PC-3 (cell line): ENCODE measurements at regions not wholly inside any gene's neighbourhood (a gene's known extent, or its start where the extent isn't known, plus 50 kb on each side); places are given as distances from the start of the nearest gene placed in this dataset.

Experiments
- ATAC-seq: fragments of 200-7000 bp; cut with Tn5 transposase; 2 replicates; pipeline ENCODE4 v1.9.1; 2020; ENCODE audit warnings: mild to moderate bottlenecking, moderate library complexity
- BruUV-seq: library from RNA; stranded (reverse); fragments of 400-500 nt; replicated peaks from 2 replicates; lab custom pipeline; 2021; lab: Mats Ljungman, UMichigan
- CTCF ChIA-PET: fragments of 300-600 bp; sonication (Branson Sonifier 250); formaldehyde crosslinking; loops from one replicate; lab custom pipeline; 2022; ENCODE audit warnings: antibody characterized with exemption; lab: Charles Lee
- POLR2A ChIA-PET: fragments of 300-600 bp; sonication (Branson Sonifier 250); formaldehyde crosslinking; loops from one replicate; lab custom pipeline; 2022; ENCODE audit warnings: antibody characterized with exemption; ENCODE audit not compliant: unreplicated experiment; lab: Charles Lee
- DNase-seq: peaks from one replicate; pipeline ENCODE4 v3.0.0-alpha.2; 2015
- H2AFZ ChIP-seq: fragments of 300-600 bp; sonication (generic); 2 replicates; pipeline ENCODE4 v1.6.0; 2016; ENCODE audit warnings: antibody characterized with exemption, low read length
- H3F3A ChIP-seq: fragments of 300-600 bp; sonication (generic); one replicate; pipeline ENCODE4 v1.6.0; 2017; ENCODE audit warnings: antibody characterized with exemption, low read length, control low read depth, mild to moderate bottlenecking; ENCODE audit not compliant: unreplicated experiment
- H3K27ac ChIP-seq: fragments of 300-600 bp; sonication (generic); 2 replicates; pipeline ENCODE4 v1.5.1; 2016; ENCODE audit warnings: mild to moderate bottlenecking, low read length
- H3K27me3 ChIP-seq: fragments of 300-600 bp; sonication (generic); 2 replicates; pipeline ENCODE4 v1.6.1; 2016; ENCODE audit warnings: low read length, mixed read lengths
- H3K36me3 ChIP-seq: fragments of 300-600 bp; sonication (generic); 2 replicates; pipeline ENCODE4 v1.6.1; 2016; ENCODE audit warnings: low read depth, mixed run types, low read length, mixed read lengths
- H3K4me1 ChIP-seq: fragments of 300-600 bp; sonication (generic); 2 replicates; pipeline ENCODE4 v1.5.1; 2016; ENCODE audit warnings: low read length; ENCODE audit not compliant: insufficient read depth
- H3K4me2 ChIP-seq: fragments of 300-600 bp; sonication (generic); 2 replicates; pipeline ENCODE4 v1.6.0; 2016; ENCODE audit warnings: low read length
- H3K4me3 ChIP-seq: fragments of 300-600 bp; sonication (generic); 2 replicates; pipeline ENCODE4 v1.5.1; 2016; ENCODE audit warnings: mild to moderate bottlenecking, low read length, mixed read lengths
- H3K79me2 ChIP-seq: fragments of 300-600 bp; sonication (generic); 2 replicates; pipeline ENCODE4 v1.6.1; 2017; ENCODE audit warnings: low read length, mixed read lengths
- H3K9ac ChIP-seq: fragments of 300-600 bp; sonication (generic); 2 replicates; pipeline ENCODE4 v1.6.0; 2016; ENCODE audit warnings: mild to moderate bottlenecking, low read length
- H3K9me2 ChIP-seq: fragments of 300-600 bp; sonication (generic); replicated peaks from 2 replicates; pipeline ENCODE4 v1.6.1; 2016; ENCODE audit warnings: mixed run types, low read length, mixed read lengths
- H3K9me3 ChIP-seq: fragments of 300-600 bp; sonication (generic); 2 replicates; pipeline ENCODE4 v1.6.1; 2016; ENCODE audit warnings: low read length, mixed read lengths
- H4K20me1 ChIP-seq: fragments of 300-600 bp; sonication (generic); 2 replicates; pipeline ENCODE4 v1.6.1; 2016; ENCODE audit warnings: low read length, mixed read lengths
- CTCF ChIP-seq: fragments of 300-600 bp; sonication (generic); conservative IDR thresholded peaks from 2 replicates; pipeline ENCODE4 v1.5.1; 2017; ENCODE audit warnings: antibody characterized with exemption, low read depth, mild to moderate bottlenecking, low read length
- EZH2 ChIP-seq: fragments of 300-600 bp; sonication (generic); IDR thresholded peaks from one replicate; pipeline ENCODE4 v1.6.1; 2017; ENCODE audit warnings: antibody characterized with exemption, mild to moderate bottlenecking, low read length; ENCODE audit not compliant: unreplicated experiment
- EZH2phosphoT487 ChIP-seq: fragments of 300-600 bp; sonication (generic); IDR thresholded peaks from 2 replicates; pipeline ENCODE4 v1.6.1; 2018; ENCODE audit warnings: mild to moderate bottlenecking, antibody characterized with exemption, low read length, borderline replicate concordance
- intact Hi-C: fragments of 100-400 bp; cut with micrococcal nuclease; formaldehyde crosslinking; loops from 2 replicates; pipeline ENCODE4 v1.9.0; 2023

DNA sequence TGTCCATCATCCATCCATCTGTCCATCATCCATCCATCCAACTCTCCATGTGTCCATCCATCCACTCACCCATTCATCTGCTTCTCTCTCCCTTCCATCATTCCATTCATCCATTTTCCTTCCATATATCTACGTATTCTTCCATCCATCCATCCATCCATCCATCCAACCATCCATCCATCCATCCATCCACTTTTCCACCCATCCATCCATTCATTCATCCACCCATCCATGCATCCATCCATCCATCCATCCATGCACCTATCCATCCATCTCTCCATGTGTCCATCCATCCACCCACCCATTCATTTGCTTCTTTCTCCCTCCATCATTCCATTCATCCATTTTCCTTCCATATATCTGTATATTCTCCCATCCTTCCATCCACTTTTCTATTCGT lies 214.0 kb upstream of the RTL1 start:
- ChIA-PET CTCF (no interaction called here), POLR2A (no interaction called here)
- no peak overlapping the region for H3K27ac ChIP-seq
- no peak overlapping the region for H3K4me3 ChIP-seq
- no peaks in the 10 kb centered on the region for H3K36me3 ChIP-seq
- H3K79me2 ChIP-seq, result no peaks in the 10 kb centered on the region
- H3K4me1 ChIP-seq, result no peaks in the 10 kb centered on the region
- H3K9ac ChIP-seq, result no peak overlapping the region
- no peak overlapping the region for H3K4me2 ChIP-seq
- no peak overlapping the region for H2AFZ ChIP-seq
- no peak for DNase-seq
- no peak for TF ChIP-seq EZH2
- TF ChIP-seq CTCF, result no peak
- no peak for TF ChIP-seq EZH2phosphoT487
- ATAC-seq, result no peak
- H3F3A ChIP-seq, result no peaks in the 10 kb centered on the region
- H3K27me3 ChIP-seq, result no peaks in the 10 kb centered on the region
- no peaks in the 10 kb centered on the region for H3K9me3 ChIP-seq
- no peaks in the 10 kb centered on the region for H4K20me1 ChIP-seq
- H3K9me2 ChIP-seq, result no peaks in the 10 kb centered on the region
- intact Hi-C loops, result no loop called here
- no TSS peak for BruUV-seq

- Histone ChIP-seq H3K4me3 (no peak overlapping the region), H3K4me1 (no peaks in the 10 kb centered on the region), H3K9me3 (no peaks in the 10 kb centered on the region), H2AFZ (no peak overlapping the region), H3K79me2 (no peaks in the 10 kb centered on the region), H3K36me3 (no peaks in the 10 kb centered on the region), H3F3A (no peaks in the 10 kb centered on the region), H3K9ac (no peak overlapping the region), H3K9me2 (no peaks in the 10 kb centered on the region), H3K27ac (no peak overlapping the region), H3K27me3 (no peaks in the 10 kb centered on the region), H4K20me1 (no peaks in the 10 kb centered on the region), H3K4me2 (no peak overlapping the region)
- BruUV-seq, result no TSS peak
- DNase-seq, result no peak
- intact Hi-C loops, result no loop called here
- no peak for TF ChIP-seq EZH2
- no peak for TF ChIP-seq EZH2phosphoT487
- TF ChIP-seq CTCF, result no peak
- ChIA-PET CTCF (no interaction called here), POLR2A (no interaction called here)
- ATAC-seq, result no peak
These were observed 214.7 kb upstream of the RTL1 start for GRCh38 chr14:101118233-101118632.

GRCh38 chr14:101118746-101119591 lies 215.4 kb upstream of the RTL1 start:
- H3K4me2 ChIP-seq, result no peak overlapping the region
- DNase-seq (no peak), ATAC-seq (no peak)
- H3K79me2 ChIP-seq, result no peaks in the 10 kb centered on the region
- no peak overlapping the region for H3K27ac ChIP-seq
- H3K9ac ChIP-seq, result no peak overlapping the region
- no peaks in the 10 kb centered on the region for H3K9me2 ChIP-seq
- no peaks in the 10 kb centered on the region for H3K36me3 ChIP-seq
- H3K4me1 ChIP-seq, result no peaks in the 10 kb centered on the region
- H2AFZ ChIP-seq, result no peak overlapping the region
- H4K20me1 ChIP-seq, result no peaks in the 10 kb centered on the region
- H3K9me3 ChIP-seq, result no peaks in the 10 kb centered on the region
- no peak overlapping the region for H3K4me3 ChIP-seq
- no peaks in the 10 kb centered on the region for H3F3A ChIP-seq
- ChIA-PET POLR2A (no interaction called here), CTCF (no interaction called here)
- intact Hi-C loops, result no loop called here
- H3K27me3 ChIP-seq, result no peaks in the 10 kb centered on the region
- TF ChIP-seq EZH2phosphoT487 (no peak), CTCF (no peak), EZH2 (no peak)
- no TSS peak for BruUV-seq
